Gastroesophageal sphincter (tissue), 3 donors: ENCODE measurements at regions not wholly inside any gene's neighbourhood (a gene's known extent, or its start where the extent isn't known, plus 50 kb on each side); places are given as distances from the start of the nearest gene placed in this dataset.

Experiments used
- CTCF ChIP-seq, 4 experiments: fragments of 200-600 bp in 2 of 4; fragments of 450-650 bp in 2 of 4; sonication (generic) in 1 of 4; IDR thresholded peaks; one replicate each; pipeline ENCODE4 v1.5.1; 2017 to 2019; ENCODE audit warnings: antibody characterized with exemption in 4 of 4, mild to moderate bottlenecking in 2 of 4, moderate library complexity in 2 of 4
- EP300 ChIP-seq: sonication (generic); formaldehyde crosslinking; IDR thresholded peaks from one replicate; pipeline ENCODE4 v1.6.1; 2017; ENCODE audit warnings: antibody characterized with exemption, mild to moderate bottlenecking
- POLR2A ChIP-seq, 2 donors: fragments of 450-650 bp; IDR thresholded peaks; one replicate each; pipeline ENCODE4 v1.6.1; 2017; ENCODE audit warnings: antibody characterized with exemption in 2 of 2, mild to moderate bottlenecking in 2 of 2, moderate library complexity in 1 of 2
- POLR2AphosphoS5 ChIP-seq: sonication (generic); formaldehyde crosslinking; IDR thresholded peaks from one replicate; pipeline ENCODE4 v1.6.1; 2017; ENCODE audit warnings: antibody characterized with exemption

GRCh38 chr3:110533089-110533488 lies 538.5 kb upstream of the NECTIN3 start:
- TF ChIP-seq CTCF (IDR thresholded peaks at IDR 0.05), result no peak
- TF ChIP-seq POLR2A (IDR thresholded peaks at IDR 0.05), result no peak
- TF ChIP-seq POLR2AphosphoS5, result no peak
- no peak for TF ChIP-seq EP300
